ENCODE measurements at regions not wholly inside any gene's neighbourhood (a gene's known extent, or its start where the extent isn't known, plus 50 kb on each side); places are given as distances from the start of the nearest gene placed in this dataset.
A peak's percentile ranks its signal among the peaks of the same experiment; 100 is the strongest.
"Not testable (repeated sequence)": the region's sequence is repeated elsewhere in the genome, so short reads cannot be mapped to it uniquely, and the experiment has no call there.

DNA sequence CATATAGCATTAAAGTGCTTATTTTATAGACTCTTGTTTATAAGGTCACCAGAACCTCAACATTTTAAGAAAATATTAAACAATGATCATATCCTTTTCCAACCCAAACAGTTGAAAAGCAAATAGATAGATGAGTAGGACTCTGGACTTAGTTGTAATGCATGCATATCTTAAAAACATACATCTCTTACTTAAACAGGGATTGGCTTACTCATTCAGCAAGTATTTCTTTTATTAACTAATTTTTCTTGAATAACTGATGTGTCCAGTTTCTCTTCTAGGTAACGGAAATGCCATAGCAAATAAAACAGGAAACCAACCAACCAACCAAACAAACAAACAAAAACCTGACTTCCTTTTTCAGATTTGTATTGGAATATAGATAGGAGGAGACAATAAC is 70.9 kb upstream of the NBPF4 start:
- no peak overlapping the region for H3K4me3 ChIP-seq
- H3K36me3 ChIP-seq: no peaks in the 10 kb centered on the region
- peaks cover 0 to 8% (median 0%) of the 10 kb centered on the region in 9 donors for H3K27me3 ChIP-seq
- 70 to 82% (median 74%) methylated on average over 1 of the region's 1 CpG for WGBS, 4 donors
- H3K27ac ChIP-seq: no peak overlapping the region
- no peak for DNase-seq
- no peaks in the 10 kb centered on the region for H3K9me3 ChIP-seq
- no peaks in the 10 kb centered on the region for H3K4me1 ChIP-seq
- no peak for TF ChIP-seq POLR2A (IDR thresholded peaks at IDR 0.05)
- TF ChIP-seq, protein P1, sequence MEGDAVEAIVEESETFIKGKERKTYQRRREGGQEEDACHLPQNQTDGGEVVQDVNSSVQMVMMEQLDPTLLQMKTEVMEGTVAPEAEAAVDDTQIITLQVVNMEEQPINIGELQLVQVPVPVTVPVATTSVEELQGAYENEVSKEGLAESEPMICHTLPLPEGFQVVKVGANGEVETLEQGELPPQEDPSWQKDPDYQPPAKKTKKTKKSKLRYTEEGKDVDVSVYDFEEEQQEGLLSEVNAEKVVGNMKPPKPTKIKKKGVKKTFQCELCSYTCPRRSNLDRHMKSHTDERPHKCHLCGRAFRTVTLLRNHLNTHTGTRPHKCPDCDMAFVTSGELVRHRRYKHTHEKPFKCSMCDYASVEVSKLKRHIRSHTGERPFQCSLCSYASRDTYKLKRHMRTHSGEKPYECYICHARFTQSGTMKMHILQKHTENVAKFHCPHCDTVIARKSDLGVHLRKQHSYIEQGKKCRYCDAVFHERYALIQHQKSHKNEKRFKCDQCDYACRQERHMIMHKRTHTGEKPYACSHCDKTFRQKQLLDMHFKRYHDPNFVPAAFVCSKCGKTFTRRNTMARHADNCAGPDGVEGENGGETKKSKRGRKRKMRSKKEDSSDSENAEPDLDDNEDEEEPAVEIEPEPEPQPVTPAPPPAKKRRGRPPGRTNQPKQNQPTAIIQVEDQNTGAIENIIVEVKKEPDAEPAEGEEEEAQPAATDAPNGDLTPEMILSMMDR (IDR thresholded peaks at IDR 0.05): no peak
- intact Hi-C loops (cut with DNase I): no loop called here
- no peak for ATAC-seq

GRCh38 chr1:108316545-108316944 is 72.7 kb upstream of the NBPF4 start:
- Histone ChIP-seq H3K9me3 (no peaks in the 10 kb centered on the region), H3K4me3 (no peak overlapping the region), H3K27ac (no peak overlapping the region), H3K4me1 (no peaks in the 10 kb centered on the region), H3K36me3 (no peaks in the 10 kb centered on the region), H3K27me3 (peaks cover 0 to 8% (median 0%) of the 10 kb centered on the region in 9 donors)
- intact Hi-C loops (cut with DNase I): no loop called here
- TF ChIP-seq, protein P1 (IDR thresholded peaks at IDR 0.05): peak in 1 of 12 donors; percentile 4
- no peak for TF ChIP-seq POLR2A (IDR thresholded peaks at IDR 0.05)
- DNase-seq (no peak), ATAC-seq (no peak)
- WGBS, 4 donors: 42 to 59% (median 44%) methylated on average over 1 of the region's 1 CpG

DNA sequence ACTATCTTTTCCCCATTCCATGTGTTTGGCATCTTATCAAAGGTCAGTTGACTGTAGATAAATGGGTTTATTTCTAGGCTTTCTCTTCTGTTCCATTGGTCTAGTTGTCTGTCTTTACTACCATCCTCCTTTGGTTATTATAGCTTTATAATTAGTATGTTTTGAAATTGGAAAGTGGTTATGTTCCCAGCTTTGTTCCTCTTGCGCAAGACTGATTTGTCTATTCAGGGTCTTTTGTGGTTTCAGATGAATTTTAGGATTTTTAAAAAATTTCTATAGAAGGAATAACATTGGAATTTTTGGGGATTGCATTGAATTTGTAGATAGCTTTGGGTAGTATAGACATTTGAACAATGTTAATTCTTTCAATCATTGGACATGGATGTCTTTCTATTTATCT is 77.0 kb upstream of the NBPF4 start:
- Histone ChIP-seq H3K27ac (no peak overlapping the region), H3K4me3 (no peak overlapping the region), H3K27me3 (peaks cover 0 to 5% (median 0%) of the 10 kb centered on the region in 9 donors), H3K4me1 (no peaks in the 10 kb centered on the region), H3K9me3 (peaks cover 0 to 14% (median 0%) of the 10 kb centered on the region in 12 donors), H3K36me3 (no peaks in the 10 kb centered on the region)
- DNase-seq (no peak), ATAC-seq (no peak)
- 93 to 100% (median 98%) methylated on average over 1 of the region's 1 CpG for WGBS, 4 donors
- intact Hi-C loops (cut with DNase I): no loop called here
- TF ChIP-seq, protein P1 (IDR thresholded peaks at IDR 0.05): no peak
- TF ChIP-seq POLR2A (IDR thresholded peaks at IDR 0.05): no peak

- ATAC-seq; H3K36me3 ChIP-seq; H3K27ac ChIP-seq; H3K27me3 ChIP-seq; H3K4me1 ChIP-seq; H3K4me3 ChIP-seq; intact Hi-C loops (cut with DNase I); DNase-seq: not testable (repeated sequence)
- 73 to 86% (median 80%) methylated on average over 2 of the region's 2 CpGs for WGBS, 4 donors
- H3K9me3 ChIP-seq: peaks cover 0 to 20% (median 0%) of the 10 kb centered on the region in 12 donors
These were observed 81.5 kb upstream of the NBPF4 start for GRCh38 chr1:108325338-108325737.
